HG02870 (cell line): ENCODE measurements at regions not wholly inside any gene's neighbourhood (a gene's known extent, or its start where the extent isn't known, plus 50 kb on each side); places are given as distances from the start of the nearest gene placed in this dataset.

ENCODE experiments used
- ATAC-seq: cut with Tn5 transposase; IDR thresholded peaks from one replicate; pipeline ENCODE4 v1.9.1; 2021; ENCODE audit warnings: mild to moderate bottlenecking, moderate library complexity; ENCODE audit not compliant: unreplicated experiment

DNA sequence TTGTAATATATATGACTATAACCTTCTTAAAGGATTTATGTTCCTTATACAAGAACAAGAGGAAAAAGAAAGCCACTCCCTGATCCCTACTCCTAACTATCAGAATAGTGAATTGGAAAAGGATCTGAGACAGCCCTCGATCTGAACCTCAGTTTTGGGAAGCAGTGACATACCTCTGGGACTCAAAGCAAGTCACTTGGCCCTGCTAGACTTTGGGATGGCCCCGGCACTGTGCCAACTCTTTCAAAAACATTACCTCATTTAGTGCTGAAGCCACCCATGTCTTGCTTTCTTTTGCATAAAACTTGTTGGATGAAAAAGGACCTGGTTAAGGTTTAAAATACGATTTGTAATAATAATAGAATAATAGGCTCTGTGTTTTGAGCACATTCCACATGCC lies 447.3 kb downstream of the FGF9 start:
- no peak for ATAC-seq

DNA sequence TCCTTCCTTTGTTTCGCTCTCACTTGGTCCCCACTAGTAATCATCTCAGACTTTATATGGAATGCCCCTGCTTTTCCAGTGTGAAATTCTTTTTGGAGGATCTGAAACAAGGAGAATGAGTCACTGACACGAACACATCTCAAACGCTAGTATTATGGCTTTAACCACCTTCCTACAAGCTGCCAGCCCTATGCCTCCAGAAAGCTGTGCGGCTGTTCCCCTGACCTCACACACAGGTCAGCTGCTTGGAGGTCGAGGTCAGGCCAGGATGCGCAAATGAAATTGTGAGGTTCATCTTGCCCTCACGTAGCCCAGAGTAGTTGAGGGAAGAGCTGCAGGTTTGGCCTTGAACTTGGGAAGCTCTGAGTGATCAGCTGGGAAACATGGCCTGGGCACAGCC lies 449.8 kb downstream of the FGF9 start:
- ATAC-seq = peak; percentile 31

DNA sequence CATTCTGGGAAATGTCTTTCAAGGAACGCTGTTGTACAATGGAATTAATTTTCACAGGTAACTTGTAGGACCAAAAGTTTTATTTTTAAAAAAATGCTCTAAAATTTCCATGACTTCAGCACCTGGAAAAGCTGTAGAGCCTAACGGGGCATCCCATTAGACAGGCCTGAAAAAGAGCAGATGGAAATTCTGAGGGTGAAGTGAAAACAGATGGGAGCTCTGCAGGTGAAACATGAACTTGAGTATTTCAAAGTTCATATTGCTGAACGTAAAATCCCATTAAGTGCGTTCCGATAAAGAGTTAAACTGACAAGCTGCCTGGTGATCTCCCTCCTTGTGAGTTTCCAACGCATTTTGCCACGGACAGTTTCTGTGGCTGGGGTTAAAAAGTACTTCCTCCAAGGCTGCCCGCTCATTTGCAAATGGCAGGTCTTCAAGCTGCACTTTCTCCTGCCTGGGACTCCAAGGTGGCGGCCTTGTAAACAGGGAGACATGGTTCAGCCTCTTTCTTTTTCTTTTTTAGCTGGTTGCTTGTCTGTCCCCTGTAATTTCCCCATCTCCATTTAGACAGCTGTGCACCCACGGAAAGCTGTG lies 450.4 kb downstream of the FGF9 start:
- ATAC-seq = peak; percentile 64

DNA sequence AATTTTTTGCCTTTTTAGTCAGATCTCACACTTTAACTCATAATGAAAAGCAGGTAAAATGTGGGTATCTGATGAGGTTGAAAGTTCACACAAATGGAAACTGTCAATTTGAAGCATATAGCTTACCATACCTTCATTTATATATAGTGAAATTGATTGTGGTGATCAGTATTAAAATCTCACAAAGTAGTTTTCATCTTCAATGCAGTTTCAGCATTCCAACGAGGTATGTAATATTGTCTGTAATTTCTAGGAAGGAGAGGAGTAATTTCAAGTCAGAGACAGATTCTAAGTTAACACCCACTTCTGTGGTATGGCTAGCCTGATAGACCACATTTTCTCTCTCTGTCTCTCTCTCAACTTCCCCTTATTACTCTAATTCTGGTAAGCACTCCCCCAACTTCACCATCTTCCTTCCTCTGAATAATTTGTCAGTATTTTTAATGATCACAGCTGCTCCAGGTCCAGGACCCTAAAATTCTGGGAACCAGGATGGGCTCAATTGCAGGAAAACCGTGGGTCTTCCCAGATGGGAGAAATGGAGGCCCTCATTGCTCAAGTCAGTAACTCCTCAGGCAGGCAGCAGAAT lies 455.7 kb downstream of the FGF9 start:
- ATAC-seq = peak; percentile 98

DNA sequence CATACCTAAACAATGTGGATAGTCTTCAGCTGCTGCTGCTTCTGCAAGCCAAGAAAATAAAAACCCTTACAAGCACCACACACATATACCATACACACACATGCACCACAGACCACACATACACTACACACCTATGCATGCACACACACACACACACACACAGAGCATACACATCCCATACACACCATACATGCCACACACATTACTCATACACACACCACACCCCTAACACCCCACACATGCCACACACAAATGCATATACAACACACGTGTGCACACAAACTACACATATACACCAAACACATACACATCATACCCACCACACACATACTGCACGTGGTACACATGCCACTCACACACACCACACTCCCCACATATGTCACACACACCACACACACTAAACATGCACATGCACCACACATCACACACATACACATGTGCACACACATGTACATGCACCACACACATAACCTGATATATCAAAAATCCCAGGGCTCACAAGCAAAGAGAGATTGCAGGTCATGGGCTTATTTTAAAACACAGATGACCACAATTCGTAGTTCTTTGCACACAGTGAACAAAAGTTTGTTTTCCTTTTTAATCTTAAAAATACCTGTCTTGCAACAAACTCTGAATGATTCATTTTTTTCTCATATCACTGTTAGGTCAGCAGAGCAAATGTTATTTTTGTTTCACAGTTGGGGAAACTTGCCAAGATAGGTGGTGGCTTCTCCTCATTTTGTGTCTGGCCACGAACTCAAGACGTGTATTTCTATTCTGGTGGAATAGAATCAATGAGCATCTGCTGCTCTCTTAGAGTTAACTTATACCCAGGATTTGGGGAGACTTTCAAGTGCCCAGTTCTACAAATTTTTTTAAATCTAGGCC lies 456.6 kb downstream of the FGF9 start:
- ATAC-seq = no peak

DNA sequence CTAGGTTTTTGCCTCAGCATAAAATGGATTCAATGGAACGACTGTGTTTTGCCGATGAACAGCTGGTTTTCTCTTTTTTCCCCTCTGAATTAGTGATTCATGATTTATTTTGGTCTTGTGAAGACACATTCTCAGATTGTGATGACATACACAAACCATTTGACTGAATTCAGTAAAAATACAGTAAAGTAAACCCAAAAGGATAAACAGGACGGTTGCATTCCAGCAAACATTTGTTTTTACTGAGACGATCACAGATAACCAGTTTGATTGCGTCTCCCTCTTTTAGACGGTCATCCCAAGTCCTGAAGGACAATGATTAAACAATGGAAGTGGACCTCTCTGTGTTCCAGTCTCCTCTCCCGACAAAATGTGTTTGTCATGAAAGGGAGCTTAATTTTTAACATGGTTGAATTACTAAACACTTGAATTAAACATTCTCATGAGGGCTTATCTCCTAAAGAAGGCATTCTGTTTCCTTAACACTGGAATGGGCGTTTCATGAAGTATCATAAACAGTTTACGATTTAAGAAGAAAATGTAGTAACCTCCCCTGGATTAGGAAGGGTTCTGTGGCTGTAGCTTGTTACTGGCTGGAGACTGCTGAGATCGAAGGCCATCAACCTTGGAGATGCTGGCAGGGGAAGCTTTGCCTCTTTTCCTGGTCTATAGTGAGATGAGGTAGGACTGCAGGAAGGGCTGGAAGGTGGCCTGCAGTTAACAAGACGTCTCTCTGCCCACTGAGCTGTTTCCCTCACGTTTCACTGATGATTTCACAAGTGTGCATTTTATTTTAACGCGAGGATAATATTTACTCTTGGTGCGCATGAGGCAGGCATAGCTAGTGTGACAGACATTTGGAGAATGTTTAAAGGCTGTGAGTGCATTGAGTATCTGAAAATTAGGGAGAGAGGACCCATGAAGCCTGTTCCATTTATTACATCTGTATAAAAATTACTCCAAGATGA lies 457.9 kb downstream of the FGF9 start:
- ATAC-seq = no peak

DNA sequence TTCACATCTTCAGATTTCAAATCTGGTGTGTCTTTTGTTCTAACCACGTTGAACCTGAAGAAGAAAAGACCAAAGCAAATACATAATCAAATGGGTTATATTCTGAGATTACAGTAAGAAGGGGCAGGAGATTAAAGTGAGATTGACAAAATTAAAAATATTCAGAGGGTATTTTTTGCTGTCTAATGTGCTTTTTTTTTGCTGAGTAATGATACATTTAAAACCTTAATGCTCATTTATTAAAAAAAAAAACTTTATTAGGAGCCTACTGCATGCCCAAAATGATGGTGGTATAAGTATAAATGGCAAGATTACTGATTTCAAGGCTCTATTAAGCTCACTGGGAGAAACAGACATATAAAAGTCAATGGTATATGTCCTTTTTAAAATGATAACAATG lies 459.4 kb downstream of the FGF9 start:
- ATAC-seq = no peak

DNA sequence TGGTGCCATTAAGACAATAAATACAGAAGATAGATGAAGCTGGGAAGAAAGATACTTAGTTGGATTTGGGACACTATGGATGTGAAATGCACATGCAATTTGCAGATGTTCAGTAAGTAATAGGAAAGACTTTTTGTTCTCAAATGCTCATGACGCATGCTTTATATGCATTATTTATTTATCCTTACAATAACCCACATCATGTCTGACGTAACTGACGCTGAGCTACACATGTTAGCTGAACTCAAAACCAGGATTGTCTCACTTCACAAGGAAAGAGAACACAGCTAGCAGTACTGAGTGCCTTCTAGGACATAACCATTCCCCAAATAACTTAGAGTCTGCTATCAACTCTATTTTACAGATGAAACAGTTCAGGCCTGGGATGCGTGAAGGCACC lies 463.4 kb downstream of the FGF9 start:
- ATAC-seq = no peak

DNA sequence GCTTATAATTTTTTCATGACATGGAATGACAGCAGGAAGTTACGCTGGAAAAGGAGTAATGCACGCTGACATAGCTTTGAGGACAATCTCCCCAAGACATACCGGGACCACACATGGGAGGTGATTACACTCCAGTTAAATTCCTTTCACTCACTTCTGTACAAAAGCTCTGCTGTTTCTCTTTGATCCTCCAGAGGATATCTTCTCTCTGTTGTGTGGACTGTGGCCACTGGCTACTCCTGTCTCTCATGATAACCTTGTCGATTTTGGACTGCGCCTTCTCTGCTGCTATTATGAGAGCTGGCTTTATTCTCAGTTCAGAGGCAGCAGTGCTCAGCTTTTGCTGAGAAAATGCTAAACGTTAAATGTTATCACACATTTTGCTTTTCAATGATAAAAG lies 464.6 kb downstream of the FGF9 start:
- ATAC-seq = no peak

DNA sequence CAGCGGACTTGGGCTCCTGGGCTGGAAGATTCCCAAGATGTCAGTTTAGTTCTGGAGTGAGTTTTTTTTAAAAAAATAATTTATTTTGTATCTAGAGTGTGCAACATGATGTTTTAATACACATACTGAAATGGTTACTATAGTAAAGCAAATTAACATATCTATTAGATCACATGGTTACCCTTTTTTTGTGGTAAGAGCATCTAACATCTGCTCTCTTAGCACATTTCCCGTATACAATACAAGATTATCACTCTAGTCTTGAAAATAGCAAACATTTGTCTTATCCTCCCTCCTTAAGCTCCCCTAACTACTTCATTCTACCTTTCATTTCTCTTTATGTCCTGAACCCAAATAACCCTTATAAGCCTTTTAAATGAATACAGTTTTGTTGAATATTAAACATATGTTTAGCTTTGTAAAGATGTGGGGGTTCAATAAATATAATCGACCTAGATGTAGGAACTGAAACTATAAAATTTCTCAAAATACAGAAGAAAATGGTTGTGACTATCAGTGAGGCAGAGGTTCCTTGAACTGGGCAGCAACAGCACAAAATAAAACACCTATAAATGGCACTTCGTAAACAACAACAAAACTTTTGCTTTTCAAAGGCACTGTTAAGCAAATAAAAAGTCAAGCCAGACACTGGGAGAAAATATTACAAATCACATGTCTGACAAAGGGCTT lies 466.6 kb downstream of the FGF9 start:
- no peak for ATAC-seq

DNA sequence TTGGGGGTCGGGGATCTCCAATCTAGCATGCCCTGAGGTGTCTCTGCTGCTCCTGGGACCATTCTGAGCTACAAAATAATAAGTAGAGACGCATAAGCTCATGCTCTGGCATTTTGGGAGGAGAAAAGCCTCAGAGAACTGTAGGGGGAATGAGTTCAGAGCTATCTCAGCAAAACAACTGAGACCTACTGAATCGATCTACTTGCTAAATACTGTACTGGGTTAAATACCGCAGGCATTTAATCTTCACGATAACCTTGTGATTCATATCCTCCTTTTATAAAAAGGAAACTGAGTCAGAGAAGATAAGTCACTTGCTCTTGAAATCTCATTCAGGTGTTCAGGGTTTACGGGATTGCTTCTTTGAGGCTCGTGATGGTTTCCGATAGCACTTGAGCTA lies 468.1 kb downstream of the FGF9 start:
- ATAC-seq = no peak

DNA sequence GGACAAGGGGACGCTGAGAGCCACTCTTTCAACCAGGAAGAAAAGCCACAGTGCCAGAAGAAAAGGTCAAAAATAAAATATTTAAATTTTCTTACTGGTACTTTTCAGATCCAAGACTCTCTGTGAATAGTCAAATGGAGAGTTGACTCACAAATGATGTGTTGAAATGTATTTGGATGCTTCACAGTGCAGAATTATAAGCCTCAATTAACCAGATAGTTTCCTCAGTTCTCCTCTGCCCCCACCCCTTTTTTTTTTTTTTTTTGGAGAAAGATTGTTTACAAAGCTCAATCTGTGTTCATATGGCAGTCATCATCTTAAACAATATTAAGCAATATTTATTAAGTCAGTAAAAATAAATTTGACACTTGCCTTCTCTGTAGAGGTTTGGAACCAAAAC lies 470.8 kb downstream of the FGF9 start:
- no peak for ATAC-seq

DNA sequence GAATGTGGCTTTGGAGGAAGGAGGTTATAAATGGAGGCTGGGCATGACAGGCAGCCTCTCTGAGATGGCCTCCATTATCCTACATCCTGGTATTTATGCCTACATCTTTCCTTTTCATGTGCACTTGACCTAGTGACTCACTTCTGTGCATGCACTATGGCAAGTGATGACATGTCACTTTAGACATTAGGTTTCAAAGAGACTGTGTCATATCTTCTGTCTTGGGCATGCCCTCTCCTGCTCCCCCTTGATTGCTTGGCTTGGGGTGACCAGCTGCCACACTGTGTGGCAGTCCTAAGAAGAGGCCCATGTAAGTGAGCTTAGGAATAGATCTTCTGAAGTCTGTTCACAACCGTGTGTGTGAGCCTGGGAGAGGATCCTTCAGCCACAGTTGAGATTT lies 472.8 kb downstream of the FGF9 start:
- ATAC-seq = no peak

DNA sequence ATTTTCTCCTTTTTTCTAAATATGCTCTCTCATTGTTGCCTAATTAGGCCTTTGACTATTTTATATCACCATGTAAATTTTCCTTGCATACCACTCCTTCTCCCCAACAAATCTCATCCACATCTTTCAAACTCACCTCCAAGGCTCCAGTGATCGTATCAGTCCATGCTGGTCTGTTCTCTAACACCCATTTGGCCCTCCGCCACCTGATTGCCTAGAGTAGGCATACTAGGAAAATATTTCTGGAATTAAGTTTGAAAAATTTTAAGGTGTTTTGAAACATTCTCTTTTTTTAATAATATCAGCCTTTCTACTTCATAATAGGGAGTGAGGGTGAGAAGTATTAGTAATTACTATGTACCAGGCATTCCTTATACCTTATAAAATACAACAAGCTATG lies 473.9 kb downstream of the FGF9 start:
- no peak for ATAC-seq

DNA sequence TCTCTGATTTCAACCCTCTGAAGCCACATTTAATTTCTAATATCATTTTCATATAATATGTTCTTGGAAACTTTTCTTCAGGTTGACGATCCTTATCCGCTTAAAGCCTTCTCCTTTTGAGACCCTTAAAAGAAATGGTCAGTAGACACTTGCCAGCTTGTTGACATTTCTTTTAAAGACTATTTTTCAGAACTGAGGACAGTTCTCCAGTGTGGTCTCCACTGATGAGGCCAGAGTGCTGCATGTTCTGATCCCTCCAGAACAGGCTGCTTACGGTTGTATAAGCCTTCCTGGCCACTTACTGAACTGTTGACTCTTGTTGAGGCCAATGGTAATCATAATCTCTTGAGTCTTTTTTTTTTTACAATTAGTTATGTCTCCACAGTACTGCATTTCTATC lies 477.3 kb downstream of the FGF9 start:
- no peak for ATAC-seq

DNA sequence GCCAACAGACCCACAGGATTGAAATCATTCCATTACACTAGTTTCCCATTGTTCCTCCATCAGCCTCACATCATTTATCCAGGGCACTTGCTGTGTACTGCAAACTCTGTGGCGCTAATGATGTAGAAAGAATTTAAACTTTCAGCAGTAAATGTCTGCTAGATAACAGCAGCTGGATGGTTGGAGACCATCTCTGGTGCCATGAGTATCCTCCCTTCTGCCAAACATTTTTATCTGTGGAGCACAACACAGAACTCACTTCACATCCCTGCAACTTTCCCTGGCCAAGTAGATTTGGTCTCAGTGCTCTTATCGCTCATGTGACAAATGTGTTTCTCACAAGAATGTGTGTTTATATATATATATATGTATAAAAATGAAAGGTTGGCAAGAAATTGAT lies 481.9 kb downstream of the FGF9 start:
- ATAC-seq = no peak

DNA sequence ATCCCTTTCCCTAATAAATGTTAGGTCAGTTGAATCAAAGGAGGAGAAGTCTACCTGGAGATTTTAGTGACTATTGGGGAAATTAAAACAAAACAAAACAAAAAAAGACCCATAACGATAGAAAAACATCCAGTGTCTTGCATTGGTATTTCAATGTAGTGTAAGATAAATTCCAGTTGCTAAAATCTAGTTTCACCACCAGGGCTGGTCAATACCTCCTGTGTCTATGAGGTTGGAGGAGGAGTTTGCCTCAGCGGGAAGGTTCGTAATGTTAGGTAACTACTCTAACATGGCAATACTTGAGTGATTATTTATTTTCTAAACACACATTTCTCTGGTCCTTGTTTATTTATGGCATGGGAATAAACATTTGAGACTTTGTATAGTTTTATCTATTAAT lies 483.2 kb downstream of the FGF9 start:
- no peak for ATAC-seq

DNA sequence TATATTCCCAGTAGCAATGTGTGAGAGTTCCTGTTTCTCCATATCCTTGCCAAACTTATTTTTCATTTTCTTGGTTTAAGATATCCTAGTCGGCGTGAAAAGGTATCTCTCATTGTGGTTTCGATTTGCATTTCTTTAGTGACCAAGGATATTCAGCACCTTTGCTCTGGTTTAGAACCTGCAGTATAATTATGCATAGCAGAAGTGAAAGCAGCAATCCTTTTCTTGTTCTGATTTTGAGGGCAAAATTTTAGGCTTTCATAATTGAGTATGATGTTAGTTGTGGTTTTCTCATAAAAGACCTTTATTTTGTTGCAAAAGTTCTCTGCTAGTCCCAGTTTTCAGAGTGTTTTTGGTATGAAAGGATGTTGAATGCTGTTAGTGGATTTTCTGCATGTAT lies 491.0 kb downstream of the FGF9 start:
- ATAC-seq = peak; percentile 95

DNA sequence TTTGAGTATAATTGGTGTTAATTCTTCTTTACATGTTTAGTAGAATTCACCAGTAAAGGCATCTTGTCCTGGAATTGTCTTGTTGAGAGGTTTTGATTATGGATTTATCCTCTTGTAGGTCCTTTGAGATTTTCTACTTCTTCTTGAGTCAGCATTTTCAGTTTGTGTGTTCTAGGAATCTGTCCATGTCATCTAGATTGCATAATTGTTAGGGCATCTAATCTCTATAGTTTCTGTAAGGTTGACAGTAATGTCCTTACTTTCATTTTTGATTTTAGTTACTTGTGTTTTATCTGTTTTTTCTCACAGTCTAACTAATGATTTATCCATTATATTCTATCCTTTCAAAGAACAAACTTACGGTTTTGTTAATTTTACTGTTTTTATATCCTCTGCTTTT lies 492.0 kb downstream of the FGF9 start:
- peak; percentile 51 for ATAC-seq

DNA sequence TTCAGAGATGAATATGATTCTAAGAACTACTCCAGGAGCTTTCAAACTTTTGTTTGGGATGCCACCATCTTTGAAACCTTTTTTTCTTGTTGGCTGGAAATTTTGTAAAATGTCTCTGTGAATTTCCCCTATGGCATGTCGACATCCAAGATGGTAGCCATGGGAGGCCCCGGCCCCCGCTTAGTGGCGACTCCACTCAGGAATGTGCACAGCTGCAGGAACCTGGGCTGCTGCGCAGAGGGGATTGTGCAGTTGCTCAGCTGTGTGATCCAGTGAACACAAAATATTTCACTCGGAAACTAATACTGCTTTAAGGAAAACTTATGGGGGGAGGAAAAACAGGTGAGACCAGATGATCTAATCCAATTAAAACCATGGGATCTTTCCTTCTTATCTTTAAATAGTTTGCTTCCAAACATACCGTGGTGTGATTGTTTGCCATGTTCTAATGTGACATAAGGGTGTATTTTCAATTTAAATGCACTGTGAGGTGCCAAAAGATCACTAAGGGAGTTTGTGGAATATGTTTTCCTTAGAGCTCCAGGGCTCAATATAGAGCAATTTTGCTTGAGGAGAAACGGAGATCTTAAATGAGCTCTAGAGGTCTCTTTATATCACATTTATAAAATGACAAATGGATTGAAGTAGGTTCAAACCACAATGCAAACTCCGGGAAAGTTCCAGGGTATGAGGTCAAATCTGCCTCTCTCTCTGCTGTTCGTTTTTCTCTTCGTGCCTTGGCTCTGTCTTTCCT lies 497.7 kb downstream of the FGF9 start:
- no peak for ATAC-seq
